Psoas muscle (tissue), 7 donors: ENCODE measurements at regions not wholly inside any gene's neighbourhood (a gene's known extent, or its start where the extent isn't known, plus 50 kb on each side); places are given as distances from the start of the nearest gene placed in this dataset.

ENCODE experiments used
- ATAC-seq, 4 donors: fragments of 200-7000 bp; cut with Tn5 transposase; one replicate each; pipeline ENCODE4 v1.9.1; 2020; ENCODE audit warnings: moderate library complexity in 3 of 4, mild to moderate bottlenecking in 2 of 4
- DNase-seq, 2 donors: peaks; one replicate each; pipeline ENCODE4 v3.0.0-alpha.2; 2020
- H3K27ac ChIP-seq: fragments of 200-600 bp; one replicate; pipeline ENCODE4 v1.8.0; 2022
- H3K27me3 ChIP-seq, 3 donors: fragments of 200-600 bp in 1 of 3; one replicate each; pipeline versions ENCODE4 v1.6.1 to v1.8.0; 2013 to 2022; ENCODE audit warnings: low read length in 2 of 3, mild to moderate bottlenecking in 2 of 3, moderate library complexity in 1 of 3; ENCODE audit not compliant: insufficient read depth in 3 of 3
- H3K36me3 ChIP-seq, 2 donors: fragments of 200-600 bp in 1 of 2; one replicate each; pipeline versions ENCODE4 v1.6.1 to v1.8.0; 2013 to 2022; ENCODE audit warnings: low read depth in 1 of 2, mild to moderate bottlenecking in 1 of 2, moderate library complexity in 1 of 2; ENCODE audit not compliant: insufficient read depth in 1 of 2
- H3K4me1 ChIP-seq: fragments of 200-600 bp; one replicate; pipeline ENCODE4 v1.8.0; 2022
- H3K4me3 ChIP-seq: fragments of 200-600 bp; one replicate; pipeline ENCODE4 v1.8.0; 2022; ENCODE audit warnings: mild to moderate bottlenecking
- H3K9me3 ChIP-seq: fragments of 200-600 bp; one replicate; pipeline ENCODE4 v1.8.0; 2022
- CTCF ChIP-seq: fragments of 200-600 bp; IDR thresholded peaks from one replicate; pipeline ENCODE4 v1.8.0; 2022; ENCODE audit warnings: antibody characterized with exemption
- WGBS, 3 donors: extraction: QIAGEN DNeasy Blood & Tissue Kit; methylation state at CpG; one replicate each; pipeline versions ENCODE4 v1.1.6 to v1.1.7; 2013; 5-methylcytosine and 5-hydroxymethylcytosine counted together
- intact Hi-C, 2 donors: fragments of 100-400 bp; cut with DNase I; formaldehyde crosslinking; loops; one replicate each; pipeline versions ENCODE4 v1.11.0 to v1.14.2; 2022
- donor health status: healthy with polysubstance abuse.
- donor health status: DM: no; HTN: no; CAD: no; lungs with moderate emphysema.
- donor health status: Bipolar disorder and iron deficiency.
- donor health status: healthy.
- donor health status: DM: yes; HTN: yes; CAD: no.
- donor health status: DM: no; HTN: no; CAD: no.
- donor health status: DM: yes; HTN: yes; CAD: no.

- intact Hi-C loops = no loop called here
- Histone ChIP-seq H3K27ac (no peak overlapping the region), H3K36me3 (no peaks in the 10 kb centered on the region), H3K4me3 (no peak overlapping the region), H3K27me3 (no peaks in the 10 kb centered on the region), H3K9me3 (no peaks in the 10 kb centered on the region), H3K4me1 (no peaks in the 10 kb centered on the region)
- no peak for TF ChIP-seq CTCF
- ATAC-seq (no peak), DNase-seq (no peak)
- 78 to 87% (median 84%) methylated on average over 3 of the region's 3 CpGs for WGBS, 3 donors
These were observed 369.8 kb downstream of the FRK start for GRCh38 chr6:115690854-115691253.

GRCh38 chr6:115681978-115682775 lies 378.5 kb downstream of the FRK start:
- DNase-seq (no peak), ATAC-seq (no peak)
- H3K36me3 ChIP-seq = no peaks in the 10 kb centered on the region
- intact Hi-C loops = no loop called here
- no peaks in the 10 kb centered on the region for H3K9me3 ChIP-seq
- no peaks in the 10 kb centered on the region for H3K4me1 ChIP-seq
- 16 to 32% (median 24%) methylated on average over 5 of the region's 5 CpGs for WGBS, 3 donors
- H3K4me3 ChIP-seq = no peak overlapping the region
- H3K27ac ChIP-seq = no peak overlapping the region
- no peaks in the 10 kb centered on the region for H3K27me3 ChIP-seq
- TF ChIP-seq CTCF = no peak

GRCh38 chr6:115680621-115681020 lies 380.1 kb downstream of the FRK start:
- TF ChIP-seq CTCF = no peak
- Histone ChIP-seq H3K36me3 (no peaks in the 10 kb centered on the region), H3K27ac (no peak overlapping the region), H3K4me3 (no peak overlapping the region), H3K27me3 (no peaks in the 10 kb centered on the region), H3K9me3 (no peaks in the 10 kb centered on the region), H3K4me1 (no peaks in the 10 kb centered on the region)
- intact Hi-C loops = no loop called here
- 36 to 46% (median 37%) methylated on average over 3 of the region's 3 CpGs for WGBS, 3 donors
- ATAC-seq = no peak
- no peak for DNase-seq

GRCh38 chr6:115677198-115677597 lies 383.5 kb downstream of the FRK start:
- DNase-seq (no peak), ATAC-seq (no peak)
- H3K4me3 ChIP-seq = no peak overlapping the region
- intact Hi-C loops = no loop called here
- no peaks in the 10 kb centered on the region for H3K27me3 ChIP-seq
- H3K36me3 ChIP-seq = no peaks in the 10 kb centered on the region
- H3K27ac ChIP-seq = no peak overlapping the region
- no peaks in the 10 kb centered on the region for H3K4me1 ChIP-seq
- TF ChIP-seq CTCF = no peak
- WGBS, 3 donors = 40 to 46% (median 42%) methylated on average over 3 of the region's 3 CpGs
- H3K9me3 ChIP-seq = no peaks in the 10 kb centered on the region

GRCh38 chr6:115675443-115675842 lies 385.2 kb downstream of the FRK start:
- H3K9me3 ChIP-seq = no peaks in the 10 kb centered on the region
- intact Hi-C loops = no loop called here
- H3K4me1 ChIP-seq = no peaks in the 10 kb centered on the region
- H3K27ac ChIP-seq = no peak overlapping the region
- ATAC-seq (no peak), DNase-seq (no peak)
- no peaks in the 10 kb centered on the region for H3K27me3 ChIP-seq
- WGBS, 3 donors = 50 to 69% (median 51%) methylated on average over 1 of the region's 1 CpG
- H3K4me3 ChIP-seq = no peak overlapping the region
- no peaks in the 10 kb centered on the region for H3K36me3 ChIP-seq
- no peak for TF ChIP-seq CTCF
